HG03066 (cell line): ENCODE measurements at regions not wholly inside any gene's neighbourhood (a gene's known extent, or its start where the extent isn't known, plus 50 kb on each side); places are given as distances from the start of the nearest gene placed in this dataset.
"Not testable (repeated sequence)": the region's sequence is repeated elsewhere in the genome, so short reads cannot be mapped to it uniquely, and the experiment has no call there.

Source experiments
- ATAC-seq: cut with Tn5 transposase; IDR thresholded peaks from one replicate; pipeline ENCODE4 v1.9.1; 2021; ENCODE audit warnings: low read depth; ENCODE audit not compliant: unreplicated experiment

GRCh38 chr4:26199596-26199995 lies 121.2 kb upstream of the RBPJ start:
- no peak for ATAC-seq

- no peak for ATAC-seq
Observed at GRCh38 chr4:26201120-26201519, 119.7 kb upstream of the RBPJ start.

GRCh38 chr4:26204249-26204825 lies 116.5 kb upstream of the RBPJ start:
- no peak for ATAC-seq

GRCh38 chr4:26204911-26205370 lies 115.9 kb upstream of the RBPJ start:
- ATAC-seq: no peak

- no peak for ATAC-seq
Observed at GRCh38 chr4:26206339-26206738, 114.5 kb upstream of the RBPJ start.

- no peak for ATAC-seq
Observed at GRCh38 chr4:26206999-26207398, 113.8 kb upstream of the RBPJ start.

GRCh38 chr4:26207631-26208030 lies 113.2 kb upstream of the RBPJ start:
- ATAC-seq: no peak

GRCh38 chr4:26208237-26208994 lies 112.4 kb upstream of the RBPJ start:
- no peak for ATAC-seq

GRCh38 chr4:26209378-26209777 lies 111.4 kb upstream of the RBPJ start:
- not testable (repeated sequence) for ATAC-seq

- ATAC-seq: no peak
Observed at GRCh38 chr4:26212528-26212927, 108.3 kb upstream of the RBPJ start.

GRCh38 chr4:26213317-26213716 lies 107.5 kb upstream of the RBPJ start:
- ATAC-seq: no peak

- no peak for ATAC-seq
Observed at GRCh38 chr4:26214994-26215393, 105.8 kb upstream of the RBPJ start.

- ATAC-seq: no peak
Observed at GRCh38 chr4:26215725-26216124, 105.1 kb upstream of the RBPJ start.

- no peak for ATAC-seq
Observed at GRCh38 chr4:26217481-26217880, 103.3 kb upstream of the RBPJ start.

GRCh38 chr4:26217961-26218676 lies 102.7 kb upstream of the RBPJ start:
- ATAC-seq: peak; percentile 72

- peak; percentile 39 for ATAC-seq
Observed at GRCh38 chr4:26218677-26219605, 101.9 kb upstream of the RBPJ start.

GRCh38 chr4:26220696-26221095 lies 100.1 kb upstream of the RBPJ start:
- no peak for ATAC-seq

- no peak for ATAC-seq
Observed at GRCh38 chr4:26223155-26223554, 97.7 kb upstream of the RBPJ start.

- no peak for ATAC-seq
Observed at GRCh38 chr4:26226629-26227376, 94.0 kb upstream of the RBPJ start.
